Neural crest cell (in vitro differentiated cells): ENCODE measurements at regions not wholly inside any gene's neighbourhood (a gene's known extent, or its start where the extent isn't known, plus 50 kb on each side); places are given as distances from the start of the nearest gene placed in this dataset.

Experiments used
- DNase-seq: peaks from one replicate; pipeline ENCODE4 v3.0.0; 2021; ENCODE audit warnings: low read depth, mixed read lengths, low spot score
- H3K27ac Mint-ChIP-seq: one replicate; pipeline ENCODE4 v1.8.0; 2021; ENCODE audit warnings: mild to moderate bottlenecking, mixed read lengths; ENCODE audit not compliant: unreplicated experiment
- H3K27me3 Mint-ChIP-seq: 2 replicates; pipeline ENCODE4 v1.8.0; 2021; ENCODE audit warnings: low read depth, mild to moderate bottlenecking, mixed read lengths
- H3K36me3 Mint-ChIP-seq: 2 replicates; pipeline ENCODE4 v1.8.0; 2021; ENCODE audit warnings: low read depth, mild to moderate bottlenecking, mixed read lengths
- H3K4me1 Mint-ChIP-seq: 2 replicates; pipeline ENCODE4 v1.8.0; 2021; ENCODE audit warnings: mixed read lengths
- H3K4me3 Mint-ChIP-seq: one replicate; pipeline ENCODE4 v1.8.0; 2021; ENCODE audit warnings: mild to moderate bottlenecking, mixed read lengths
- H3K9me3 Mint-ChIP-seq: 2 replicates; pipeline ENCODE4 v1.8.0; 2021; ENCODE audit warnings: mixed read lengths
- CTCF ChIP-seq: fragments of 200-600 bp; sonication (generic); conservative IDR thresholded peaks from 2 replicates; pipeline ENCODE4 v1.5.0; 2021; ENCODE audit warnings: antibody characterized with exemption, mild to moderate bottlenecking

GRCh38 chr9:556199-556598 lies 285.3 kb upstream of the DMRT1 start:
- no peak for TF ChIP-seq CTCF
- Mint-ChIP-seq H3K27ac (no peak overlapping the region), H3K9me3 (no peaks in the 10 kb centered on the region)

GRCh38 chr9:556675-557074 lies 284.8 kb upstream of the DMRT1 start:
- no peak overlapping the region for H3K27ac Mint-ChIP-seq
- H3K36me3 Mint-ChIP-seq, result no peaks in the 10 kb centered on the region
- H3K9me3 Mint-ChIP-seq, result no peaks in the 10 kb centered on the region
- no peaks in the 10 kb centered on the region for H3K4me1 Mint-ChIP-seq
- no peaks in the 10 kb centered on the region for H3K27me3 Mint-ChIP-seq
- no peak for TF ChIP-seq CTCF
- H3K4me3 Mint-ChIP-seq, result no peak overlapping the region
- no peak for DNase-seq

More at GRCh38 chr9:556199-556598, 285.3 kb upstream of the DMRT1 start:
- no peak for DNase-seq
- Mint-ChIP-seq H3K27me3 (no peaks in the 10 kb centered on the region), H3K4me1 (no peaks in the 10 kb centered on the region), H3K36me3 (no peaks in the 10 kb centered on the region), H3K4me3 (no peak overlapping the region)

GRCh38 chr9:557601-558201 lies 283.8 kb upstream of the DMRT1 start:
- Mint-ChIP-seq H3K4me1 (peaks cover 1% of the 10 kb centered on the region), H3K36me3 (no peaks in the 10 kb centered on the region), H3K27me3 (no peaks in the 10 kb centered on the region), H3K4me3 (no peak overlapping the region), H3K27ac (no peak overlapping the region), H3K9me3 (no peaks in the 10 kb centered on the region)
- TF ChIP-seq CTCF, result no peak
- DNase-seq, result no peak

- Mint-ChIP-seq H3K4me1 (peaks cover 15% of the 10 kb centered on the region), H3K27me3 (no peaks in the 10 kb centered on the region), H3K4me3 (no peak overlapping the region), H3K9me3 (peaks cover 7% of the 10 kb centered on the region), H3K36me3 (peaks cover 5% of the 10 kb centered on the region), H3K27ac (no peak overlapping the region)
- no peak for TF ChIP-seq CTCF
- no peak for DNase-seq
Measured at GRCh38 chr9:561427-561826, 280.1 kb upstream of the DMRT1 start.

GRCh38 chr9:563200-563599 lies 278.3 kb upstream of the DMRT1 start:
- no peak overlapping the region for H3K27ac Mint-ChIP-seq
- no peaks in the 10 kb centered on the region for H3K27me3 Mint-ChIP-seq
- peaks cover 9% of the 10 kb centered on the region for H3K36me3 Mint-ChIP-seq
- H3K4me3 Mint-ChIP-seq, result no peak overlapping the region
- H3K4me1 Mint-ChIP-seq, result peaks cover 15% of the 10 kb centered on the region
- no peak for TF ChIP-seq CTCF
- no peak for DNase-seq
- peaks cover 9% of the 10 kb centered on the region for H3K9me3 Mint-ChIP-seq
